ENCODE measurements at regions not wholly inside any gene's neighbourhood (a gene's known extent, or its start where the extent isn't known, plus 50 kb on each side); places are given as distances from the start of the nearest gene placed in this dataset.

- Histone ChIP-seq H3K27ac (ENCODE audit: insufficient read length, low read depth, low read length) (no peak overlapping the region), H3K9ac (ENCODE audit: extremely low read depth, insufficient read length, low read length) (no peak overlapping the region), H3K56ac (ENCODE audit: insufficient read length, low read depth, low read length) (no peak overlapping the region), H2BK120ac (ENCODE audit: low read depth, low read length, poor library complexity, severe bottlenecking) (no peak overlapping the region), H3K9me3 (ENCODE audit: control insufficient read depth, low read depth, low read length) (no peaks in the 10 kb centered on the region), H3K23ac (ENCODE audit: insufficient read length, low read depth, low read length) (no peak overlapping the region), H3K27me3 (ENCODE audit: insufficient read depth, low read length) (no peaks in the 10 kb centered on the region), H3K14ac (ENCODE audit: insufficient read depth, low read length) (no peak overlapping the region), H4K20me1 (ENCODE audit: control insufficient read depth, insufficient read depth, insufficient read length) (no peaks in the 10 kb centered on the region), H3T11ph (ENCODE audit: low read length) (no peak overlapping the region), H3K4me2 (ENCODE audit: insufficient read depth, insufficient read length, low read length) (no peak overlapping the region), H3K18ac (ENCODE audit: insufficient read length, low read depth, low read length) (no peak overlapping the region), H3K4me1 (ENCODE audit: insufficient read depth, low read length) (no peaks in the 10 kb centered on the region), H4K8ac (replicated peaks; ENCODE audit: insufficient read length, low read depth, low read length) (no peak overlapping the region), H3K4ac (ENCODE audit: low read depth, low read length) (no peak overlapping the region), H4K91ac (ENCODE audit: insufficient read length, low read depth, low read length) (no peak overlapping the region), H3K79me2 (ENCODE audit: insufficient read depth, low read length) (no peaks in the 10 kb centered on the region), H3K79me1 (ENCODE audit: insufficient read depth, low read depth, low read length, poor library complexity, severe bottlenecking) (no peaks in the 10 kb centered on the region), H2BK15ac (ENCODE audit: low read depth, low read length) (no peak overlapping the region), H3K23me2 (ENCODE audit: insufficient read length, low read depth, low read length, poor library complexity, severe bottlenecking) (no peaks in the 10 kb centered on the region), H4K5ac (ENCODE audit: insufficient read length, low read depth, low read length) (no peak overlapping the region), H2AFZ (ENCODE audit: low read length) (no peak overlapping the region), H2AK5ac (ENCODE audit: insufficient read length, low read length) (no peak overlapping the region), H2BK5ac (ENCODE audit: insufficient read length, low read length) (no peak overlapping the region), H2BK20ac (ENCODE audit: low read depth, low read length, poor library complexity, severe bottlenecking) (no peak overlapping the region), H2BK12ac (ENCODE audit: insufficient read length, low read depth, low read length) (no peak overlapping the region)
- Mint-ChIP-seq H3K27ac (no peak overlapping the region), H3K4me1 (no peaks in the 10 kb centered on the region; a peak in 1 of 4 replicates), H3K9me3 (peaks cover 0 to 3% of the 10 kb centered on the region in 2 experiments; a peak in 2 of 5 replicates), H3K27me3 (ENCODE audit: low read depth) (no peaks in the 10 kb centered on the region), H3K36me3 (ENCODE audit: insufficient read depth in 1 of 3, low read depth in 3 of 3) (peaks cover 0 to 7% (median 4%) of the 10 kb centered on the region in 3 experiments; a peak in 3 of 7 replicates), H3K4me3 (no peak overlapping the region)
- TF ChIP-seq, protein P1, sequence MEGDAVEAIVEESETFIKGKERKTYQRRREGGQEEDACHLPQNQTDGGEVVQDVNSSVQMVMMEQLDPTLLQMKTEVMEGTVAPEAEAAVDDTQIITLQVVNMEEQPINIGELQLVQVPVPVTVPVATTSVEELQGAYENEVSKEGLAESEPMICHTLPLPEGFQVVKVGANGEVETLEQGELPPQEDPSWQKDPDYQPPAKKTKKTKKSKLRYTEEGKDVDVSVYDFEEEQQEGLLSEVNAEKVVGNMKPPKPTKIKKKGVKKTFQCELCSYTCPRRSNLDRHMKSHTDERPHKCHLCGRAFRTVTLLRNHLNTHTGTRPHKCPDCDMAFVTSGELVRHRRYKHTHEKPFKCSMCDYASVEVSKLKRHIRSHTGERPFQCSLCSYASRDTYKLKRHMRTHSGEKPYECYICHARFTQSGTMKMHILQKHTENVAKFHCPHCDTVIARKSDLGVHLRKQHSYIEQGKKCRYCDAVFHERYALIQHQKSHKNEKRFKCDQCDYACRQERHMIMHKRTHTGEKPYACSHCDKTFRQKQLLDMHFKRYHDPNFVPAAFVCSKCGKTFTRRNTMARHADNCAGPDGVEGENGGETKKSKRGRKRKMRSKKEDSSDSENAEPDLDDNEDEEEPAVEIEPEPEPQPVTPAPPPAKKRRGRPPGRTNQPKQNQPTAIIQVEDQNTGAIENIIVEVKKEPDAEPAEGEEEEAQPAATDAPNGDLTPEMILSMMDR (conservative IDR thresholded peaks at IDR 0.05): no peak
- no peak for DNase-seq
Measured at GRCh38 chr5:124132843-124133242, 613.6 kb downstream of the ZNF608 start.
